ENCODE measurements at regions not wholly inside any gene's neighbourhood (a gene's known extent, or its start where the extent isn't known, plus 50 kb on each side); places are given as distances from the start of the nearest gene placed in this dataset.

DNA sequence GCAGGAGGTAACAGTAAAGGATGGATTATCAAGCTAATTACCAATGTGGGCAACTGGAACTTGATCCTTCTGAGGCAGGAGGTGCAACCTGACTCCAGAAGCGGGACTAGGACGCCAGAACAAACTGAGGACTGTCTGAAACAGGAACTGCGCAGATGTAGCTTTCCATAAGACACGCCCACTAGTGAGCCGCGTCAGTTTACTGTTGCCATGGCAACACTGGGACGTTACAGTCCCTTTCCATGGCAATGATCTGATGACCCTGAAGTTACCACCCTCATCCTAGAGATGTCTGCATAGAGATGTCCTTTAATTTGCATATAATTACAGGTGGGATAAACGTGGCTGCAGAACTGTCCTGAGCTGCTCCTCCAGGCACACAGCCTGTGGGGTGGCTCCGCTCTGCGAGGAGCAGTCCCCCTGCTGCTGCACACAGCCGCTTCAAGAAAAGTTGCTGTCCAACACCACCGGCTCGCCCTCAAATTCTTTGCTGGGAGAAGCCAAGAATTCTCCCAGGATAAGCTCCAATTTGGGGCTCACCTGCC, 816.6 kb downstream of the UQCRFS1 start:
- Histone ChIP-seq H3K36me3 (ENCODE audit: low read depth) (no peaks in the 10 kb centered on the region), H3K4me1 (replicated peaks; ENCODE audit: insufficient read depth) (no peaks in the 10 kb centered on the region), H3K79me2 (ENCODE audit: low read depth) (no peaks in the 10 kb centered on the region), H4K20me1 (ENCODE audit: insufficient read depth) (no peaks in the 10 kb centered on the region), H3K27me3 (ENCODE audit: insufficient read depth, low read depth) (peaks cover 18% of the 10 kb centered on the region; the same call in 1 of the 2 replicates), H3K9me3 (ENCODE audit: insufficient read depth, low read depth) (no peaks in the 10 kb centered on the region), H3K4me3 (no peak overlapping the region), H2AFZ (no peak overlapping the region), H3K4me2 (no peak overlapping the region), H3F3A (ENCODE audit: insufficient read depth, low read depth) (no peaks in the 10 kb centered on the region), H3K27ac (no peak overlapping the region), H3K9me2 (ENCODE audit: insufficient read depth) (no peaks in the 10 kb centered on the region)
- POLR2A ChIA-PET (ENCODE audit: unreplicated experiment), result no interaction called here
- BruUV-seq (replicated peaks), result no TSS peak
- CTCF ChIA-PET, result no interaction called here
- TF ChIP-seq, protein P1, sequence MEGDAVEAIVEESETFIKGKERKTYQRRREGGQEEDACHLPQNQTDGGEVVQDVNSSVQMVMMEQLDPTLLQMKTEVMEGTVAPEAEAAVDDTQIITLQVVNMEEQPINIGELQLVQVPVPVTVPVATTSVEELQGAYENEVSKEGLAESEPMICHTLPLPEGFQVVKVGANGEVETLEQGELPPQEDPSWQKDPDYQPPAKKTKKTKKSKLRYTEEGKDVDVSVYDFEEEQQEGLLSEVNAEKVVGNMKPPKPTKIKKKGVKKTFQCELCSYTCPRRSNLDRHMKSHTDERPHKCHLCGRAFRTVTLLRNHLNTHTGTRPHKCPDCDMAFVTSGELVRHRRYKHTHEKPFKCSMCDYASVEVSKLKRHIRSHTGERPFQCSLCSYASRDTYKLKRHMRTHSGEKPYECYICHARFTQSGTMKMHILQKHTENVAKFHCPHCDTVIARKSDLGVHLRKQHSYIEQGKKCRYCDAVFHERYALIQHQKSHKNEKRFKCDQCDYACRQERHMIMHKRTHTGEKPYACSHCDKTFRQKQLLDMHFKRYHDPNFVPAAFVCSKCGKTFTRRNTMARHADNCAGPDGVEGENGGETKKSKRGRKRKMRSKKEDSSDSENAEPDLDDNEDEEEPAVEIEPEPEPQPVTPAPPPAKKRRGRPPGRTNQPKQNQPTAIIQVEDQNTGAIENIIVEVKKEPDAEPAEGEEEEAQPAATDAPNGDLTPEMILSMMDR (conservative IDR thresholded peaks at IDR 0.05), result no peak
- no peak for TF ChIP-seq EZH2 (IDR thresholded peaks at IDR 0.05; ENCODE audit: low read depth)
- DNase-seq, result no peak
- intact Hi-C loops (cut with micrococcal nuclease; ENCODE audit: unreplicated experiment), result no loop called here

DNA sequence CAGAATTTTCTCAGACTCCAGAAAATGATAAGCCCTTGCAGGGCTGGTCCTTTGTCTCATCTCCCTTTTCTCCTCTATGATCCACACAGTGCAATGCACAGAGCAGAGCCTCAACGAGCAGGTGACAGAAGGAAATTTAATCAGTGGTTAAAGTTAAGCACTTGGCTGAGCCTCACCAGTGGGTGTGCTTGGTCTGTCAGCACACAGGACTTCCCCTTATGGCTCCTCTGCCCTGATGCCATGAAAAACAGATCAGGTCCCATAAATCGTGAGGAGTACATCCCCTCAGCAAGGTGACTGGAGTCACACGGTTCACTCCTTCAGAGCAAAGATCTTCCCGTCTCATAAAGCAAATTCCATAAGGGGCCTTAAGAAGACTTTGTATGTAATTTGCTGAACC, 818.2 kb downstream of the UQCRFS1 start:
- ChIA-PET POLR2A (ENCODE audit: unreplicated experiment) (no interaction called here), CTCF (no interaction called here)
- Histone ChIP-seq H3K9me2 (ENCODE audit: insufficient read depth) (no peaks in the 10 kb centered on the region), H3K4me2 (no peak overlapping the region), H4K20me1 (ENCODE audit: insufficient read depth) (no peaks in the 10 kb centered on the region), H3K4me3 (no peak overlapping the region), H2AFZ (no peak overlapping the region), H3K27ac (no peak overlapping the region), H3K4me1 (replicated peaks; ENCODE audit: insufficient read depth) (no peaks in the 10 kb centered on the region), H3K27me3 (ENCODE audit: insufficient read depth, low read depth) (peaks cover 18% of the 10 kb centered on the region; the same call in 1 of the 2 replicates), H3K9me3 (ENCODE audit: insufficient read depth, low read depth) (no peaks in the 10 kb centered on the region; the same call in 1 of the 2 replicates), H3F3A (ENCODE audit: insufficient read depth, low read depth) (no peaks in the 10 kb centered on the region), H3K79me2 (ENCODE audit: low read depth) (no peaks in the 10 kb centered on the region), H3K36me3 (ENCODE audit: low read depth) (no peaks in the 10 kb centered on the region)
- TF ChIP-seq, protein P1 (conservative IDR thresholded peaks at IDR 0.05), result no peak
- no peak for TF ChIP-seq EZH2 (IDR thresholded peaks at IDR 0.05; ENCODE audit: low read depth)
- intact Hi-C loops (cut with micrococcal nuclease; ENCODE audit: unreplicated experiment), result no loop called here
- BruUV-seq (replicated peaks), result no TSS peak
- no peak for DNase-seq

DNA sequence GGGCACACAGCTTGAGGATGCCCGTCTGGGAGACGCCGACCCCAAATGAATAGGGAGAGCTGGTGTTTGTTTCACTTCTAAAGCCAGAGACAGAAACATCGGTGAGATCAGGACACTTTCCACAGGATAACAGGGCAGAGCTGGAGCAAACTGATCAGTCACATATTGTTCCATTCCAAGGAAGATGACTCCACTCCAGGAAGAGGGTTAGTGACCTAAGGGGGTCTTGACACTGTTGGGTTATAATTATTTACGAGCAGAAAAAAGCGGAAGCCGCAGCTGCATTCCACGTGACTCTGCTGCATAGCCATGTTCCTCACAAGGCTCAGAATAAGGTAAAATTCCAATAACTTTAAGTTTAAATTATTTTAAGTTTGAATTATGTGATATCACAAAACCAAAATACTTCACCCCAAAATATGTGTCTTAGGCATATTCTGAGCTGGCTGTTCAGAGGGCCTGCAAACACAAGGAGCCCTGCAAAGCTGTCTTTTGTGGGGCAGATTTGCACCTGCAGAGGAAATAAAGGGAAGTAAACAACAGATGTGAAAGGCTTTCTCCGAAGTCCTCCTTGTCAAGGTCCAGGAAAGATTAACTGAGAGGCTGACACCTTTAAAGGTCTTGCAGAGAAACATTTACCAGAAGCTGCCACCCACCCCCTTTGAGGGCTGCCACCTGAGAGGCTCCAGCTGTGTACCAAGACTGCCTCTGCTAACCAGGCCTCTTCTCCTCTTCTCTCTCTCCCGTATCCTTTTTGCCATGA, 819.2 kb downstream of the UQCRFS1 start:
- no TSS peak for BruUV-seq (replicated peaks)
- Histone ChIP-seq H3K27me3 (ENCODE audit: insufficient read depth, low read depth) (peaks cover 18% of the 10 kb centered on the region; the same call in 1 of the 2 replicates), H3K36me3 (ENCODE audit: low read depth) (no peaks in the 10 kb centered on the region), H3K4me3 (no peak overlapping the region), H2AFZ (no peak overlapping the region), H3K4me1 (replicated peaks; ENCODE audit: insufficient read depth) (no peaks in the 10 kb centered on the region), H3K9me2 (ENCODE audit: insufficient read depth) (no peaks in the 10 kb centered on the region), H4K20me1 (ENCODE audit: insufficient read depth) (no peaks in the 10 kb centered on the region), H3F3A (ENCODE audit: insufficient read depth, low read depth) (no peaks in the 10 kb centered on the region), H3K79me2 (ENCODE audit: low read depth) (no peaks in the 10 kb centered on the region), H3K27ac (no peak overlapping the region), H3K9me3 (ENCODE audit: insufficient read depth, low read depth) (no peaks in the 10 kb centered on the region; the same call in 1 of the 2 replicates), H3K4me2 (no peak overlapping the region)
- CTCF ChIA-PET, result no interaction called here
- intact Hi-C loops (cut with micrococcal nuclease; ENCODE audit: unreplicated experiment), result no loop called here
- DNase-seq, result no peak
- POLR2A ChIA-PET (ENCODE audit: unreplicated experiment), result no interaction called here
- TF ChIP-seq, protein P1 (conservative IDR thresholded peaks at IDR 0.05), result no peak

Data from PC-9 (cell line).